NCI-H146 (cell line): ENCODE measurements at regions not wholly inside any gene's neighbourhood (a gene's known extent, or its start where the extent isn't known, plus 50 kb on each side); places are given as distances from the start of the nearest gene placed in this dataset.
"Not testable (repeated sequence)": the region's sequence is repeated elsewhere in the genome, so short reads cannot be mapped to it uniquely, and the experiment has no call there.

Experiments used
- DNase-seq: peaks from one replicate; lab custom pipeline; 2025; lab: John Stamatoyannopoulos, UW

GRCh38 chr13:65500481-65500880, 1729.7 kb downstream of the PCDH9 start:
- no peak for DNase-seq

- no peak for DNase-seq
These were observed 1730.9 kb downstream of the PCDH9 start for GRCh38 chr13:65499256-65499655.

- DNase-seq: no peak
These were observed 1732.9 kb downstream of the PCDH9 start for GRCh38 chr13:65497265-65497664.

- DNase-seq: not testable (repeated sequence)
These were observed 1739.4 kb downstream of the PCDH9 start for GRCh38 chr13:65490725-65491124.

- no peak for DNase-seq
These were observed 1741.5 kb downstream of the PCDH9 start for GRCh38 chr13:65488606-65489005.

- DNase-seq: no peak
These were observed 1750.4 kb downstream of the PCDH9 start for GRCh38 chr13:65479692-65480091.

GRCh38 chr13:65473196-65473595, 1756.9 kb downstream of the PCDH9 start:
- DNase-seq: no peak

- no peak for DNase-seq
These were observed 1757.8 kb downstream of the PCDH9 start for GRCh38 chr13:65472336-65472735.

GRCh38 chr13:65470781-65471180, 1759.4 kb downstream of the PCDH9 start:
- no peak for DNase-seq

- no peak for DNase-seq
These were observed 1761.5 kb downstream of the PCDH9 start for GRCh38 chr13:65468628-65469027.

GRCh38 chr13:65461590-65461989, 1768.5 kb downstream of the PCDH9 start:
- no peak for DNase-seq

- no peak for DNase-seq
These were observed 1770.0 kb downstream of the PCDH9 start for GRCh38 chr13:65460136-65460535.

GRCh38 chr13:65456150-65456912, 1773.8 kb downstream of the PCDH9 start:
- DNase-seq: peak; percentile 67

- no peak for DNase-seq
These were observed 1775.7 kb downstream of the PCDH9 start for GRCh38 chr13:65454403-65454802.

- DNase-seq: no peak
These were observed 1776.2 kb downstream of the PCDH9 start for GRCh38 chr13:65453982-65454381.

GRCh38 chr13:65445340-65445739, 1784.8 kb downstream of the PCDH9 start:
- no peak for DNase-seq

- DNase-seq: no peak
These were observed 1794.5 kb downstream of the PCDH9 start for GRCh38 chr13:65435590-65435989.

GRCh38 chr13:65417953-65418352, 1812.2 kb downstream of the PCDH9 start:
- no peak for DNase-seq

GRCh38 chr13:65416784-65417183, 1813.4 kb downstream of the PCDH9 start:
- DNase-seq: no peak

- DNase-seq: no peak
These were observed 1815.9 kb downstream of the PCDH9 start for GRCh38 chr13:65414187-65414586.

- DNase-seq: no peak
These were observed 1818.6 kb downstream of the PCDH9 start for GRCh38 chr13:65411521-65411920.

GRCh38 chr13:65410791-65411190, 1819.3 kb downstream of the PCDH9 start:
- no peak for DNase-seq

GRCh38 chr13:65401315-65401714, 1828.8 kb downstream of the PCDH9 start:
- no peak for DNase-seq

GRCh38 chr13:65400702-65401101, 1829.4 kb downstream of the PCDH9 start:
- DNase-seq: no peak
